Spleen (tissue), 11 donors: ENCODE measurements at regions not wholly inside any gene's neighbourhood (a gene's known extent, or its start where the extent isn't known, plus 50 kb on each side); places are given as distances from the start of the nearest gene placed in this dataset.

Source experiments
- DNase-seq: peaks from one replicate; pipeline ENCODE4 v3.0.0-alpha.2; 2020
- H3K27ac ChIP-seq, 8 donors: fragments of 200-600 bp; sonication (generic) in 7 of 8; 1 replicate in 4 of 8; 2 replicates in 4 of 8; pipeline versions ENCODE4 v1.5.0 to v1.8.0; 2016 to 2021; ENCODE audit warnings: inconsistent platforms in 4 of 8, mild to moderate bottlenecking in 4 of 8, moderate library complexity in 1 of 8
- H3K27me3 ChIP-seq, 7 donors: fragments of 200-600 bp; sonication (generic) in 6 of 7; replicated peaks in 1 of 7; 1 replicate in 4 of 7; 2 replicates in 3 of 7; pipeline versions ENCODE4 v1.5.0 to v1.8.0; 2016 to 2021; ENCODE audit warnings: inconsistent platforms in 3 of 7, mild to moderate bottlenecking in 1 of 7
- H3K36me3 ChIP-seq, 6 donors: fragments of 200-600 bp; sonication (generic) in 5 of 6; 1 replicate in 4 of 6; 2 replicates in 2 of 6; pipeline versions ENCODE4 v1.5.0 to v1.8.0; 2016 to 2021; ENCODE audit warnings: inconsistent platforms in 2 of 6
- H3K4me1 ChIP-seq, 6 donors: fragments of 200-600 bp; sonication (generic) in 5 of 6; 1 replicate in 3 of 6; 2 replicates in 3 of 6; pipeline versions ENCODE4 v1.5.0 to v1.8.0; 2016 to 2021; ENCODE audit warnings: inconsistent platforms in 3 of 6
- H3K4me3 ChIP-seq, 8 donors: fragments of 200-600 bp; sonication (generic) in 7 of 8; 1 replicate in 4 of 8; 2 replicates in 4 of 8; pipeline versions ENCODE4 v1.5.0 to v1.8.0; 2016 to 2021; ENCODE audit warnings: inconsistent platforms in 4 of 8, mild to moderate bottlenecking in 4 of 8, moderate library complexity in 2 of 8
- H3K9me3 ChIP-seq, 8 donors: fragments of 200-600 bp; sonication (generic) in 7 of 8; 1 replicate in 4 of 8; 2 replicates in 4 of 8; pipeline versions ENCODE4 v1.5.0 to v1.8.0; 2016 to 2021; ENCODE audit warnings: inconsistent platforms in 4 of 8
- POLR2A ChIP-seq, 3 donors: fragments of 450-650 bp; IDR thresholded peaks; one replicate each; pipeline ENCODE4 v1.5.1; 2017; ENCODE audit warnings: antibody characterized with exemption in 3 of 3, mild to moderate bottlenecking in 1 of 3
- POLR2AphosphoS5 ChIP-seq, 3 donors: sonication (generic); formaldehyde crosslinking; IDR thresholded peaks; one replicate each; pipeline ENCODE4 v1.5.1; 2017; ENCODE audit warnings: antibody characterized with exemption in 3 of 3
- WGBS, 5 donors: extraction: QIAGEN DNeasy Blood & Tissue Kit in 3 of 5; methylation state at CpG; one replicate each; pipeline versions ENCODE4 v1.1.5 to v1.1.7; 2013 to 2018; 5-methylcytosine and 5-hydroxymethylcytosine counted together
- intact Hi-C: fragments of 100-400 bp; cut with DNase I; formaldehyde crosslinking; loops from one replicate; pipeline ENCODE4 v1.15.0; 2023; ENCODE audit warnings: low total_unique reads
- TF ChIP-seq, protein P1 (sequence below), 11 experiments: fragments of 200-600 bp in 7 of 11; fragments of 450-650 bp in 4 of 11; sonication (generic) in 4 of 11; IDR thresholded peaks in 8 of 11; conservative IDR thresholded peaks in 3 of 11; 1 replicate in 7 of 11; 2 replicates in 4 of 11; pipeline versions ENCODE4 v1.4.0 to v1.8.0; 2016 to 2021; ENCODE audit warnings: antibody characterized with exemption in 11 of 11, inconsistent platforms in 4 of 11, mild to moderate bottlenecking in 1 of 11
- donor health status: healthy with polysubstance abuse.
- donor health status: DM: no; HTN: no; CAD: no; lungs with moderate emphysema.
- donor health status: DM: no; HTN: no; CAD: no.
- donor health status: Bipolar disorder and iron deficiency.
- donor health status: healthy.
- donor health status: DM: no; HTN: no; CAD: no.
- donor health status: DM: yes; HTN: yes; CAD: no.

DNA sequence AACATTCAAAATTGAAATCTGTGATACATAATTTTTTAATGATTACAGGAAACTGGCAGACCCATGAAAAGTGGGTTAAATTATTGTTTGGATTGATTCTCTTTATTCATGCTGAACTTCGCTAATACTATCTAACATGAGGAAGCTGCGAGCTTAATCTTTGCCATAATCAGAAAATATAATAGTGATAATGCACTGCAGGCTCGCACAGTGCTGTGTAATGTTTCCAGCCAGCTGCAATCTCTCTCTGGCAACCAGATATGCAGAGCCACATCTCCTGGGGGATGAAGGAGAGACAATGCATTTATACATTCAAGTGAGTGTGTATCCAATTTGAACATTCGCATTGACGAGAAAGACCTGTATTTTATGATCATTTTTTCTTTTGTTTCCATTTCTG, 669.7 kb upstream of the RGMB start:
- WGBS, 5 donors: 64 to 91% (median 82%) methylated on average over 5 of the region's 5 CpGs
- no peak overlapping the region for H3K4me3 ChIP-seq
- intact Hi-C loops: no loop called here

DNA sequence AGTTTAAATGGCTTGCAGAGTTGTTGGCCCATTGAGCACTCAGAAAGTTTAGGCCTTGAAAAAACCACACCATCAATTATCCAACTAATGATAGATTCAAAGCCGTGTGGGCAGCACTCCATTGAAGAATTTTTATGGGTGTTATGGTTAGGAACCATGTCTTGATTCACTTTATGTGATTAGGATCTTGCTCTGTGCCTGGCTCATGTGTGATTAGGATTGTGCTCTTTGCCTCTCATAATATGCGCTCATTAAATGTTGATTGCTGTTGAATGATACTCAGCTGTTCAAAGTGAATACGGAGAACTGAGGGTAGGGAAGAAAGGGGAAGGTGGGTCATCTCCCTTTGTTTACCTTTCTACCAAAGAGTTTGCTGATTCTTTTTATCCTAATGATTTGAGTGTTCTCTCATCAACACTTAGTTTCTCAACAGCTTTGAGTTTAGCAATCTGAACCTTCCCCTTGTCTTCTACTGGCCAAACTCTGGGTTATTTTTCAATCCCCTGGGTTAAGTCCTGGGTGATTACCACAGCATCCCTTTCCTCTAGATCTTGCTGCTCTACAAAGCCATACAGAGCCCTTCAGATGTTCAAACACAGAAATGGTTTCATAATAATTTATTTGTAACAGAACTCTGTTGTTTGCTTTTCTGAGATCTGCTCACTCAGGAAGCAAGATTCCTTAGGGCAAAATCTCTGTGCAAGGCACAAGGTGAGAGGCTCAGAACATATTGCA, 668.8 kb upstream of the RGMB start:
- WGBS, 5 donors: 62 to 82% (median 71%) methylated on average over 3 of the region's 3 CpGs
- H3K4me1 ChIP-seq: no peaks in the 10 kb centered on the region
- H3K36me3 ChIP-seq: no peaks in the 10 kb centered on the region
- no peaks in the 10 kb centered on the region for H3K9me3 ChIP-seq
- no peak for TF ChIP-seq POLR2A (IDR thresholded peaks at IDR 0.05)
- TF ChIP-seq POLR2AphosphoS5 (IDR thresholded peaks at IDR 0.05): no peak
- TF ChIP-seq, protein P1, sequence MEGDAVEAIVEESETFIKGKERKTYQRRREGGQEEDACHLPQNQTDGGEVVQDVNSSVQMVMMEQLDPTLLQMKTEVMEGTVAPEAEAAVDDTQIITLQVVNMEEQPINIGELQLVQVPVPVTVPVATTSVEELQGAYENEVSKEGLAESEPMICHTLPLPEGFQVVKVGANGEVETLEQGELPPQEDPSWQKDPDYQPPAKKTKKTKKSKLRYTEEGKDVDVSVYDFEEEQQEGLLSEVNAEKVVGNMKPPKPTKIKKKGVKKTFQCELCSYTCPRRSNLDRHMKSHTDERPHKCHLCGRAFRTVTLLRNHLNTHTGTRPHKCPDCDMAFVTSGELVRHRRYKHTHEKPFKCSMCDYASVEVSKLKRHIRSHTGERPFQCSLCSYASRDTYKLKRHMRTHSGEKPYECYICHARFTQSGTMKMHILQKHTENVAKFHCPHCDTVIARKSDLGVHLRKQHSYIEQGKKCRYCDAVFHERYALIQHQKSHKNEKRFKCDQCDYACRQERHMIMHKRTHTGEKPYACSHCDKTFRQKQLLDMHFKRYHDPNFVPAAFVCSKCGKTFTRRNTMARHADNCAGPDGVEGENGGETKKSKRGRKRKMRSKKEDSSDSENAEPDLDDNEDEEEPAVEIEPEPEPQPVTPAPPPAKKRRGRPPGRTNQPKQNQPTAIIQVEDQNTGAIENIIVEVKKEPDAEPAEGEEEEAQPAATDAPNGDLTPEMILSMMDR (IDR thresholded peaks at IDR 0.05 in 8 of 11, conservative IDR thresholded peaks at IDR 0.05 in 3 of 11): no peak
- H3K4me3 ChIP-seq: no peak overlapping the region
- H3K27me3 ChIP-seq: no peaks in the 10 kb centered on the region
- intact Hi-C loops: no loop called here
- no peak for DNase-seq
- no peak overlapping the region for H3K27ac ChIP-seq

More for the DNA sequence above, 669.7 kb upstream of the RGMB start:
- H3K27me3 ChIP-seq: no peaks in the 10 kb centered on the region
- TF ChIP-seq POLR2A (IDR thresholded peaks at IDR 0.05) (no peak), POLR2AphosphoS5 (IDR thresholded peaks at IDR 0.05) (no peak)
- TF ChIP-seq, protein P1 (IDR thresholded peaks at IDR 0.05 in 8 of 11, conservative IDR thresholded peaks at IDR 0.05 in 3 of 11): no peak
- no peaks in the 10 kb centered on the region for H3K4me1 ChIP-seq
- H3K27ac ChIP-seq: no peak overlapping the region
- no peaks in the 10 kb centered on the region for H3K36me3 ChIP-seq
- no peaks in the 10 kb centered on the region for H3K9me3 ChIP-seq
- no peak for DNase-seq

DNA sequence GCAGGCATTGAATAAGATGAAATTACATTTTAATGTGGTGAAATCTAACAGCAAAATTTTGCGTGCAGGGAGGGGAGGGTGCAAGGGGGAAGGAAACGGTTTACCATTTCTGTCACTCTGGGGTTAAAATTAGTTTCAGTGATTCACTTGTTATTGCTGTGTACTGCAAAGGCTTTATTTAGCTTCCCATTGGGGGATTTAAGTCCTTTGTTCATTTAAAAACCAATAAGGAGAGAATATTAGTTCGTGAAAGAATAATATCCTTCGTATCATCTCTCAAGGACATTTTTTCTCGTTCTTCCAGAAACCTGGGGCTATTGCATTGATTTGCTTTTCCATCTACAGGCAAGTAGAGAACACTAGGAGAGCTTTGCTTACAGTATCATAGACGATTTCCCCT, 667.8 kb upstream of the RGMB start:
- Histone ChIP-seq H3K36me3 (no peaks in the 10 kb centered on the region), H3K4me3 (no peak overlapping the region), H3K9me3 (no peaks in the 10 kb centered on the region), H3K4me1 (no peaks in the 10 kb centered on the region), H3K27ac (no peak overlapping the region), H3K27me3 (no peaks in the 10 kb centered on the region)
- TF ChIP-seq, protein P1 (IDR thresholded peaks at IDR 0.05 in 8 of 11, conservative IDR thresholded peaks at IDR 0.05 in 3 of 11): no peak
- no peak for DNase-seq
- intact Hi-C loops: no loop called here
- WGBS, 5 donors: 61 to 74% (median 68%) methylated on average over 6 of the region's 6 CpGs

DNA sequence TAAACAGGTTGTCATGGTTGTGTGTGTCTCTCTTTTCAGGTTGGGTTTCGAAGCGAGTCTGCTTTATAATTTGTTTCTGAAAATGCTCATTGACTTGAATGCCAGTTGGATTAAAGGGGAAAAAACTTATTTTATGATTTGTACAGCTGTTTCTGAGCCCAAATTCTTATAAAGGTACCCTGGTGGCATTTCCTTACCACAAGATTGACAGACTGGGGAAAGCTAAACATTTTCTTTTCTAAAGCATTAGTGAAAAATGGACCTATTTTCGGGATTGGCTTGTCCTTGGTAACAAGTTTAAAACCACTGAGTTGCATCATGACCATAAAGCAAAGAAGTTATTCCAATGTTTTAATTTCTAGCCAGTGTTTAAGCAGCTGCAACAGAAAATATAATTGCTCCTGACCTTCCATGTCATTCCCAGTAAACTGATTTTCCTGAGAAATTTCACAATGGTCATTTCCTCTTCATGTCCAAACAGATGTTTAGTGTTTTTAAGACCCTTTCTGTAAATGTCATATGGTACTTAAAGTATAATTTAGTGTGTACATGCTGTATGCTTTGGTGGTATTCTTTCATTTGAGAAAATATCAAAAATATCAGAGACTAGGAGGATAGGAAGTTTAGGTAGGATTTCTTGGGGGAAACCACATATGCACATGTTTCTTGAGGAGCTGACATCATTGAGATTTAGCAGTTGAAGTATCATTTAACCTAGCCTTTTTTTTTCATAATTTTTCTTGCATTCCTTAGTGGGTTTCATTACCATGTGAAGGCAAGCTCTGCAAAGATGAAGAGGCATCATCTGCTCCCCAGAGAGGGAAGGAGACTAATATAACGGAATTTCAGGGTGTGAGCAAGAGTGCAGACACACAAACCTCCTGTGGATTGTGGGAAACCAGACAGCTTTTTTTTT, 667.1 kb upstream of the RGMB start:
- Histone ChIP-seq H3K27me3 (no peaks in the 10 kb centered on the region), H3K27ac (no peak overlapping the region), H3K4me3 (no peak overlapping the region), H3K9me3 (no peaks in the 10 kb centered on the region), H3K4me1 (no peaks in the 10 kb centered on the region), H3K36me3 (no peaks in the 10 kb centered on the region)
- intact Hi-C loops: no loop called here
- DNase-seq: no peak
- 57 to 77% (median 64%) methylated on average over 4 of the region's 4 CpGs for WGBS, 5 donors
- TF ChIP-seq POLR2AphosphoS5 (IDR thresholded peaks at IDR 0.05) (no peak), POLR2A (IDR thresholded peaks at IDR 0.05) (no peak)
- TF ChIP-seq, protein P1 (IDR thresholded peaks at IDR 0.05 in 8 of 11, conservative IDR thresholded peaks at IDR 0.05 in 3 of 11): no peak
